GM18502 (cell line): ENCODE measurements at regions not wholly inside any gene's neighbourhood (a gene's known extent, or its start where the extent isn't known, plus 50 kb on each side); places are given as distances from the start of the nearest gene placed in this dataset.

Experiments used
- ATAC-seq: cut with Tn5 transposase; IDR thresholded peaks from one replicate; pipeline ENCODE4 v1.9.1; 2021; ENCODE audit warnings: mild to moderate bottlenecking; ENCODE audit not compliant: unreplicated experiment, poor library complexity

- ATAC-seq: peak; percentile 89
These were observed 133.3 kb upstream of the RAI14 start for GRCh38 chr5:34522599-34523386.

GRCh38 chr5:34523387-34523726 is 132.8 kb upstream of the RAI14 start:
- ATAC-seq: peak; percentile 18

GRCh38 chr5:34524123-34524522 is 132.0 kb upstream of the RAI14 start:
- ATAC-seq: no peak

- ATAC-seq: no peak
These were observed 130.4 kb upstream of the RAI14 start for GRCh38 chr5:34525761-34526160.

GRCh38 chr5:34526682-34527305 is 129.3 kb upstream of the RAI14 start:
- no peak for ATAC-seq

GRCh38 chr5:34529581-34530331 is 126.4 kb upstream of the RAI14 start:
- ATAC-seq: no peak

- no peak for ATAC-seq
These were observed 125.5 kb upstream of the RAI14 start for GRCh38 chr5:34530637-34531036.

- no peak for ATAC-seq
These were observed 124.3 kb upstream of the RAI14 start for GRCh38 chr5:34531751-34532360.

- ATAC-seq: peak; percentile 87
These were observed 122.3 kb upstream of the RAI14 start for GRCh38 chr5:34533582-34534522.

GRCh38 chr5:34534523-34535103 is 121.5 kb upstream of the RAI14 start:
- no peak for ATAC-seq

- ATAC-seq: no peak
These were observed 120.7 kb upstream of the RAI14 start for GRCh38 chr5:34535433-34535832.

- ATAC-seq: no peak
These were observed 120.0 kb upstream of the RAI14 start for GRCh38 chr5:34535944-34536623.

- no peak for ATAC-seq
These were observed 119.4 kb upstream of the RAI14 start for GRCh38 chr5:34536699-34537098.

GRCh38 chr5:34538026-34538672 is 118.0 kb upstream of the RAI14 start:
- ATAC-seq: no peak

- no peak for ATAC-seq
These were observed 116.9 kb upstream of the RAI14 start for GRCh38 chr5:34539183-34539582.

- ATAC-seq: no peak
These were observed 115.1 kb upstream of the RAI14 start for GRCh38 chr5:34541067-34541466.

GRCh38 chr5:34542818-34543217 is 113.3 kb upstream of the RAI14 start:
- no peak for ATAC-seq

- ATAC-seq: no peak
These were observed 112.4 kb upstream of the RAI14 start for GRCh38 chr5:34543687-34544086.
